ENCODE measurements at regions not wholly inside any gene's neighbourhood (a gene's known extent, or its start where the extent isn't known, plus 50 kb on each side); places are given as distances from the start of the nearest gene placed in this dataset.
"Not testable (repeated sequence)": the region's sequence is repeated elsewhere in the genome, so short reads cannot be mapped to it uniquely, and the experiment has no call there.

GRCh38 chr7:42549866-42550485 is 313.0 kb upstream of the GLI3 start:
- Histone ChIP-seq H3K27ac (ENCODE audit: low read length) (no peak overlapping the region), H3K27me3 (ENCODE audit: low read depth, low read length) (no peaks in the 10 kb centered on the region), H3K4me3 (ENCODE audit: low read length) (no peak overlapping the region), H2AFZ (ENCODE audit: low read depth, low read length) (no peak overlapping the region), H3K4me1 (ENCODE audit: low read length) (no peaks in the 10 kb centered on the region), H3K36me3 (replicated peaks; ENCODE audit: low read depth, low read length) (no peaks in the 10 kb centered on the region), H3K79me2 (ENCODE audit: low read length) (no peaks in the 10 kb centered on the region), H3K9ac (ENCODE audit: low read length) (no peak overlapping the region), H3K9me3 (ENCODE audit: insufficient read depth, low read length) (no peaks in the 10 kb centered on the region), H4K20me1 (ENCODE audit: insufficient read depth, low read length) (no peaks in the 10 kb centered on the region), H3K4me2 (ENCODE audit: low read length) (no peak overlapping the region)
- TF ChIP-seq, protein P1, sequence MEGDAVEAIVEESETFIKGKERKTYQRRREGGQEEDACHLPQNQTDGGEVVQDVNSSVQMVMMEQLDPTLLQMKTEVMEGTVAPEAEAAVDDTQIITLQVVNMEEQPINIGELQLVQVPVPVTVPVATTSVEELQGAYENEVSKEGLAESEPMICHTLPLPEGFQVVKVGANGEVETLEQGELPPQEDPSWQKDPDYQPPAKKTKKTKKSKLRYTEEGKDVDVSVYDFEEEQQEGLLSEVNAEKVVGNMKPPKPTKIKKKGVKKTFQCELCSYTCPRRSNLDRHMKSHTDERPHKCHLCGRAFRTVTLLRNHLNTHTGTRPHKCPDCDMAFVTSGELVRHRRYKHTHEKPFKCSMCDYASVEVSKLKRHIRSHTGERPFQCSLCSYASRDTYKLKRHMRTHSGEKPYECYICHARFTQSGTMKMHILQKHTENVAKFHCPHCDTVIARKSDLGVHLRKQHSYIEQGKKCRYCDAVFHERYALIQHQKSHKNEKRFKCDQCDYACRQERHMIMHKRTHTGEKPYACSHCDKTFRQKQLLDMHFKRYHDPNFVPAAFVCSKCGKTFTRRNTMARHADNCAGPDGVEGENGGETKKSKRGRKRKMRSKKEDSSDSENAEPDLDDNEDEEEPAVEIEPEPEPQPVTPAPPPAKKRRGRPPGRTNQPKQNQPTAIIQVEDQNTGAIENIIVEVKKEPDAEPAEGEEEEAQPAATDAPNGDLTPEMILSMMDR (IDR thresholded peaks at IDR 0.05; ENCODE audit: low read depth, low read length): no peak
- no peak for TF ChIP-seq EZH2phosphoT487 (IDR thresholded peaks at IDR 0.05; ENCODE audit: low read depth)

GRCh38 chr7:42548816-42549611 is 312.0 kb upstream of the GLI3 start:
- TF ChIP-seq, protein P1 (IDR thresholded peaks at IDR 0.05; ENCODE audit: low read depth, low read length): no peak
- no peak for TF ChIP-seq EZH2phosphoT487 (IDR thresholded peaks at IDR 0.05; ENCODE audit: low read depth)
- H2AFZ ChIP-seq (ENCODE audit: low read depth, low read length): no peak overlapping the region
- no peaks in the 10 kb centered on the region for H3K4me1 ChIP-seq (ENCODE audit: low read length)
- no peak overlapping the region for H3K4me2 ChIP-seq (ENCODE audit: low read length)
- H3K4me3 ChIP-seq (ENCODE audit: low read length): no peak overlapping the region
- no peaks in the 10 kb centered on the region for H4K20me1 ChIP-seq (ENCODE audit: insufficient read depth, low read length)
- no peaks in the 10 kb centered on the region for H3K36me3 ChIP-seq (replicated peaks; ENCODE audit: low read depth, low read length)
- no peak overlapping the region for H3K27ac ChIP-seq (ENCODE audit: low read length)
- no peaks in the 10 kb centered on the region for H3K27me3 ChIP-seq (ENCODE audit: low read depth, low read length)
- 0 out of 2 replicates have a peak, but pooled peaks cover 3% of the 10 kb centered on the region for H3K9me3 ChIP-seq (ENCODE audit: insufficient read depth, low read length)
- H3K79me2 ChIP-seq (ENCODE audit: low read length): no peaks in the 10 kb centered on the region
- H3K9ac ChIP-seq (ENCODE audit: low read length): no peak overlapping the region

GRCh38 chr7:42545049-42545724 is 308.2 kb upstream of the GLI3 start:
- no peaks in the 10 kb centered on the region for H3K4me1 ChIP-seq (ENCODE audit: low read length)
- H3K9me3 ChIP-seq (ENCODE audit: insufficient read depth, low read length): 0 out of 2 replicates have a peak, but pooled peaks cover 3% of the 10 kb centered on the region
- no peak overlapping the region for H3K4me3 ChIP-seq (ENCODE audit: low read length)
- H3K4me2 ChIP-seq (ENCODE audit: low read length): no peak overlapping the region
- TF ChIP-seq, protein P1 (IDR thresholded peaks at IDR 0.05; ENCODE audit: low read depth, low read length): no peak
- TF ChIP-seq EZH2phosphoT487 (IDR thresholded peaks at IDR 0.05; ENCODE audit: low read depth): no peak
- no peak overlapping the region for H3K9ac ChIP-seq (ENCODE audit: low read length)
- no peak overlapping the region for H2AFZ ChIP-seq (ENCODE audit: low read depth, low read length)
- no peaks in the 10 kb centered on the region for H3K79me2 ChIP-seq (ENCODE audit: low read length)
- H3K27me3 ChIP-seq (ENCODE audit: low read depth, low read length): no peaks in the 10 kb centered on the region
- no peaks in the 10 kb centered on the region for H3K36me3 ChIP-seq (replicated peaks; ENCODE audit: low read depth, low read length)
- H3K27ac ChIP-seq (ENCODE audit: low read length): no peak overlapping the region
- H4K20me1 ChIP-seq (ENCODE audit: insufficient read depth, low read length): no peaks in the 10 kb centered on the region

- Histone ChIP-seq H3K27ac (ENCODE audit: low read length) (no peak overlapping the region), H4K20me1 (ENCODE audit: insufficient read depth, low read length) (no peaks in the 10 kb centered on the region), H3K4me1 (ENCODE audit: low read length) (no peaks in the 10 kb centered on the region), H3K9ac (ENCODE audit: low read length) (no peak overlapping the region), H3K36me3 (replicated peaks; ENCODE audit: low read depth, low read length) (no peaks in the 10 kb centered on the region), H3K9me3 (ENCODE audit: insufficient read depth, low read length) (0 out of 2 replicates have a peak, but pooled peaks cover 3% of the 10 kb centered on the region), H2AFZ (ENCODE audit: low read depth, low read length) (no peak overlapping the region), H3K4me2 (ENCODE audit: low read length) (no peak overlapping the region), H3K79me2 (ENCODE audit: low read length) (no peaks in the 10 kb centered on the region), H3K27me3 (ENCODE audit: low read depth, low read length) (no peaks in the 10 kb centered on the region), H3K4me3 (ENCODE audit: low read length) (no peak overlapping the region)
- no peak for TF ChIP-seq EZH2phosphoT487 (IDR thresholded peaks at IDR 0.05; ENCODE audit: low read depth)
- TF ChIP-seq, protein P1 (IDR thresholded peaks at IDR 0.05; ENCODE audit: low read depth, low read length): no peak
Observed at GRCh38 chr7:42543953-42544352, 306.9 kb upstream of the GLI3 start.

DNA sequence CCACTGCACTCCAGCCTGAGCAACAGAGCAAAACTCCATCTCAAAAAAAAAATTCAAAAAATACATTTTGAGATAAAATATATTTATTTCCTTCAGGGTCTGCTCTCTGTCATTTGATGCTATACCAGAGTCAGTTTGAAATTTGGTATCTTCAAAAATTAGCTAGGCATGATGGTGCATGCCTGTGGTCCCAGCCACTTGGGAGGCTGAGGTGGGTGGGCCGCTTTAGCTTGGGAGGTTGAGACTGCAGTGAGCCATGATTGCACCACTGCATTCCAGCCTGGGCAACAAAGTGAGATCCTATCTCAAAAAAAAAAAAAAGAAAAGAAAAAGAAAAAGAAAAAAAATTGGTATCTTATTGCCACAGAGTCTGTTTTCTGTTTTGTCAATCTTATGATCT is 305.4 kb upstream of the GLI3 start:
- H4K20me1 ChIP-seq (ENCODE audit: insufficient read depth, low read length); H3K36me3 ChIP-seq (replicated peaks; ENCODE audit: low read depth, low read length); H3K4me1 ChIP-seq (ENCODE audit: low read length); H3K27me3 ChIP-seq (ENCODE audit: low read depth, low read length); H3K27ac ChIP-seq (ENCODE audit: low read length); H3K79me2 ChIP-seq (ENCODE audit: low read length); H2AFZ ChIP-seq (ENCODE audit: low read depth, low read length); H3K4me2 ChIP-seq (ENCODE audit: low read length); H3K9me3 ChIP-seq (ENCODE audit: insufficient read depth, low read length); H3K4me3 ChIP-seq (ENCODE audit: low read length); H3K9ac ChIP-seq (ENCODE audit: low read length): not testable (repeated sequence)
